ENCODE measurements at regions not wholly inside any gene's neighbourhood (a gene's known extent, or its start where the extent isn't known, plus 50 kb on each side); places are given as distances from the start of the nearest gene placed in this dataset.

GRCh38 chr5:86735370-86735769 lies 117.6 kb downstream of the COX7C start:
- Histone ChIP-seq H3K27me3 (ENCODE audit: insufficient read depth, low read depth, severe bottlenecking) (no peaks in the 10 kb centered on the region), H3K4me3 (ENCODE audit: low read depth, low read length) (no peak overlapping the region), H3K27ac (no peak overlapping the region), H3K36me3 (no peaks in the 10 kb centered on the region), H3K9me3 (ENCODE audit: severe bottlenecking) (peaks cover 10% of the 10 kb centered on the region)
- DNase-seq = no peak
- TF ChIP-seq CTCF (IDR thresholded peaks at IDR 0.05; ENCODE audit: low read depth, low read length) = no peak

- TF ChIP-seq CTCF (IDR thresholded peaks at IDR 0.05; ENCODE audit: low read depth, low read length) = no peak
- DNase-seq = no peak
- H3K4me3 ChIP-seq (ENCODE audit: low read depth, low read length) = no peak overlapping the region
- no peak overlapping the region for H3K27ac ChIP-seq
- H3K9me3 ChIP-seq (ENCODE audit: severe bottlenecking) = peaks cover 10% of the 10 kb centered on the region
- H3K36me3 ChIP-seq = no peaks in the 10 kb centered on the region
- no peaks in the 10 kb centered on the region for H3K27me3 ChIP-seq (ENCODE audit: insufficient read depth, low read depth, severe bottlenecking)
Observed at GRCh38 chr5:86737579-86737978, 119.8 kb downstream of the COX7C start.

GRCh38 chr5:86748538-86749105 lies 130.9 kb downstream of the COX7C start:
- H3K36me3 ChIP-seq = no peaks in the 10 kb centered on the region
- no peaks in the 10 kb centered on the region for H3K9me3 ChIP-seq (ENCODE audit: severe bottlenecking)
- TF ChIP-seq CTCF (IDR thresholded peaks at IDR 0.05; ENCODE audit: low read depth, low read length) = no peak
- H3K4me3 ChIP-seq (ENCODE audit: low read depth, low read length) = no peak overlapping the region
- no peaks in the 10 kb centered on the region for H3K27me3 ChIP-seq (ENCODE audit: insufficient read depth, low read depth, severe bottlenecking)
- no peak for DNase-seq
- no peak overlapping the region for H3K27ac ChIP-seq

- Histone ChIP-seq H3K27me3 (ENCODE audit: insufficient read depth, low read depth, severe bottlenecking) (no peaks in the 10 kb centered on the region), H3K36me3 (no peaks in the 10 kb centered on the region), H3K9me3 (ENCODE audit: severe bottlenecking) (no peaks in the 10 kb centered on the region), H3K4me3 (ENCODE audit: low read depth, low read length) (no peak overlapping the region), H3K27ac (no peak overlapping the region)
- TF ChIP-seq CTCF (IDR thresholded peaks at IDR 0.05; ENCODE audit: low read depth, low read length) = no peak
- DNase-seq = no peak
Observed at GRCh38 chr5:86749841-86750240, 132.1 kb downstream of the COX7C start.

- no peaks in the 10 kb centered on the region for H3K27me3 ChIP-seq (ENCODE audit: insufficient read depth, low read depth, severe bottlenecking)
- no peak overlapping the region for H3K27ac ChIP-seq
- no peak overlapping the region for H3K4me3 ChIP-seq (ENCODE audit: low read depth, low read length)
- TF ChIP-seq CTCF (IDR thresholded peaks at IDR 0.05; ENCODE audit: low read depth, low read length) = no peak
- DNase-seq = no peak
- no peaks in the 10 kb centered on the region for H3K9me3 ChIP-seq (ENCODE audit: severe bottlenecking)
- H3K36me3 ChIP-seq = no peaks in the 10 kb centered on the region
Observed at GRCh38 chr5:86756839-86757238, 139.1 kb downstream of the COX7C start.

GRCh38 chr5:86757824-86758223 lies 140.1 kb downstream of the COX7C start:
- no peak for DNase-seq
- H3K27me3 ChIP-seq (ENCODE audit: insufficient read depth, low read depth, severe bottlenecking) = no peaks in the 10 kb centered on the region
- no peak for TF ChIP-seq CTCF (IDR thresholded peaks at IDR 0.05; ENCODE audit: low read depth, low read length)
- no peak overlapping the region for H3K27ac ChIP-seq
- H3K4me3 ChIP-seq (ENCODE audit: low read depth, low read length) = no peak overlapping the region
- no peaks in the 10 kb centered on the region for H3K9me3 ChIP-seq (ENCODE audit: severe bottlenecking)
- H3K36me3 ChIP-seq = no peaks in the 10 kb centered on the region

Measured in WERI-Rb-1 (cell line).